ENCODE measurements at regions not wholly inside any gene's neighbourhood (a gene's known extent, or its start where the extent isn't known, plus 50 kb on each side); places are given as distances from the start of the nearest gene placed in this dataset.

GRCh38 chr18:59760619-59761600, 63.7 kb upstream of the CCBE1 start:
- 66% methylated on average over 11 of the region's 11 CpGs for WGBS (ENCODE audit: missing lambda C conversion rate)
- POLR2A ChIA-PET: no interaction called here
- TF ChIP-seq HES2 (IDR thresholded peaks at IDR 0.05) (no peak), ZFP36 (IDR thresholded peaks at IDR 0.05; ENCODE audit: borderline replicate concordance, partially characterized antibody) (no peak), KDM5A (IDR thresholded peaks at IDR 0.05) (no peak), GATA3 (IDR thresholded peaks at IDR 0.05; ENCODE audit: borderline replicate concordance) (no peak), ZC3H11A (IDR thresholded peaks at IDR 0.05) (no peak), RAD21 (conservative IDR thresholded peaks at IDR 0.05 in 1 of 2, IDR thresholded peaks at IDR 0.05 in 1 of 2) (no peak), REST (IDR thresholded peaks at IDR 0.05) (no peak), TP53 (CRISPR knock-in tag; IDR thresholded peaks at IDR 0.05) (no peak), FOSB (CRISPR knock-in tag; IDR thresholded peaks at IDR 0.05) (no peak)
- TF ChIP-seq, protein P1, sequence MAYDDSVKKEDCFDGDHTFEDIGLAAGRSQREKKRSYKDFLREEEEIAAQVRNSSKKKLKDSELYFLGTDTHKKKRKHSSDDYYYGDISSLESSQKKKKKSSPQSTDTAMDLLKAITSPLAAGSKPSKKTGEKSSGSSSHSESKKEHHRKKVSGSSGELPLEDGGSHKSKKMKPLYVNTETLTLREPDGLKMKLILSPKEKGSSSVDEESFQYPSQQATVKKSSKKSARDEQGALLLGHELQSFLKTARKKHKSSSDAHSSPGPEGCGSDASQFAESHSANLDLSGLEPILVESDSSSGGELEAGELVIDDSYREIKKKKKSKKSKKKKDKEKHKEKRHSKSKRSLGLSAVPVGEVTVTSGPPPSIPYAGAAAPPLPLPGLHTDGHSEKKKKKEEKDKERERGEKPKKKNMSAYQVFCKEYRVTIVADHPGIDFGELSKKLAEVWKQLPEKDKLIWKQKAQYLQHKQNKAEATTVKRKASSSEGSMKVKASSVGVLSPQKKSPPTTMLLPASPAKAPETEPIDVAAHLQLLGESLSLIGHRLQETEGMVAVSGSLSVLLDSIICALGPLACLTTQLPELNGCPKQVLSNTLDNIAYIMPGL (CRISPR knock-in tag; IDR thresholded peaks at IDR 0.05; ENCODE audit: borderline replicate concordance): no peak
- TF ChIP-seq, protein P2, sequence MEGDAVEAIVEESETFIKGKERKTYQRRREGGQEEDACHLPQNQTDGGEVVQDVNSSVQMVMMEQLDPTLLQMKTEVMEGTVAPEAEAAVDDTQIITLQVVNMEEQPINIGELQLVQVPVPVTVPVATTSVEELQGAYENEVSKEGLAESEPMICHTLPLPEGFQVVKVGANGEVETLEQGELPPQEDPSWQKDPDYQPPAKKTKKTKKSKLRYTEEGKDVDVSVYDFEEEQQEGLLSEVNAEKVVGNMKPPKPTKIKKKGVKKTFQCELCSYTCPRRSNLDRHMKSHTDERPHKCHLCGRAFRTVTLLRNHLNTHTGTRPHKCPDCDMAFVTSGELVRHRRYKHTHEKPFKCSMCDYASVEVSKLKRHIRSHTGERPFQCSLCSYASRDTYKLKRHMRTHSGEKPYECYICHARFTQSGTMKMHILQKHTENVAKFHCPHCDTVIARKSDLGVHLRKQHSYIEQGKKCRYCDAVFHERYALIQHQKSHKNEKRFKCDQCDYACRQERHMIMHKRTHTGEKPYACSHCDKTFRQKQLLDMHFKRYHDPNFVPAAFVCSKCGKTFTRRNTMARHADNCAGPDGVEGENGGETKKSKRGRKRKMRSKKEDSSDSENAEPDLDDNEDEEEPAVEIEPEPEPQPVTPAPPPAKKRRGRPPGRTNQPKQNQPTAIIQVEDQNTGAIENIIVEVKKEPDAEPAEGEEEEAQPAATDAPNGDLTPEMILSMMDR (IDR thresholded peaks at IDR 0.05): no peak
- TF ChIP-seq, protein P3, sequence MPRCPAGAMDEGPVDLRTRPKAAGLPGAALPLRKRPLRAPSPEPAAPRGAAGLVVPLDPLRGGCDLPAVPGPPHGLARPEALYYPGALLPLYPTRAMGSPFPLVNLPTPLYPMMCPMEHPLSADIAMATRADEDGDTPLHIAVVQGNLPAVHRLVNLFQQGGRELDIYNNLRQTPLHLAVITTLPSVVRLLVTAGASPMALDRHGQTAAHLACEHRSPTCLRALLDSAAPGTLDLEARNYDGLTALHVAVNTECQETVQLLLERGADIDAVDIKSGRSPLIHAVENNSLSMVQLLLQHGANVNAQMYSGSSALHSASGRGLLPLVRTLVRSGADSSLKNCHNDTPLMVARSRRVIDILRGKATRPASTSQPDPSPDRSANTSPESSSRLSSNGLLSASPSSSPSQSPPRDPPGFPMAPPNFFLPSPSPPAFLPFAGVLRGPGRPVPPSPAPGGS (IDR thresholded peaks at IDR 0.05): no peak
- Histone ChIP-seq H3K4me2 (no peak overlapping the region), H3K4me3 (no peak overlapping the region), H3K27ac (no peak overlapping the region), H3K9me3 (no peaks in the 10 kb centered on the region), H3K4me1 (no peaks in the 10 kb centered on the region)
- DNase-seq (ENCODE audit: low read depth in 1 of 2, low spot score in 1 of 2) (no peak), ATAC-seq (no peak), FAIRE-seq (no peak)
- CTCF ChIA-PET: interaction anchor here (1.1 to 3.1 kb wide), 2 partner anchors 8 to 64 kb away, joined by 3 to 9 read pairs; partner anchors contain the start of gene CCBE1

DNA sequence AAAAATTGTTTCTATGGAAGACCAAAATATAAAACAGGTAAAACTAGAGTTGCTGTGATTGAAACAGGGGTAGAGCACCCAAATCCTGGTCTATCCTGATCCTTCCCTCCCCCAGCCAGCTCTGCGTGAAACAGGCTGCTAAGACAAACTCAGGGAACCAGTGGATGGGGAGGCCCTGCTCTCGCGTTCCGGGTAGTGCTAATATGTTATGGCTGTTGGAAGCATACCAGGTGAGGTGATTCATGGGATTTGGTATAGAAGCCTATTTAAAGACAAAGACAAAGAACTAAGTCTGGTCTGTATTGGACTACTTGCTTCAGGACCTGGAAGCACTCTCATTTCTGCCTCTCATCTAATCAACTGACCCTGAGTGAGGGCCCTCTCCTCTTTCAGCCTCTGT, 63.0 kb upstream of the CCBE1 start:
- Histone ChIP-seq H3K27ac (no peak overlapping the region), H3K4me2 (no peak overlapping the region), H3K4me3 (no peak overlapping the region), H3K4me1 (no peaks in the 10 kb centered on the region), H3K9me3 (no peaks in the 10 kb centered on the region)
- ChIA-PET POLR2A (no interaction called here), CTCF (interaction anchor here (1.1 to 3.1 kb wide), 2 partner anchors 9 to 63 kb away, joined by 3 to 9 read pairs; partner anchors contain the start of gene CCBE1)
- TF ChIP-seq POLR2A (IDR thresholded peaks at IDR 0.05; ENCODE audit: low read length) (no peak), TFCP2L1 (CRISPR knock-in tag; IDR thresholded peaks at IDR 0.05) (no peak), SREBF2 (IDR thresholded peaks at IDR 0.05) (no peak), MAX (IDR thresholded peaks at IDR 0.05) (no peak), HOXB13 (CRISPR knock-in tag; IDR thresholded peaks at IDR 0.05; ENCODE audit: low read depth) (no peak), TP53 (CRISPR knock-in tag; IDR thresholded peaks at IDR 0.05) (no peak), NR3C1 (IDR thresholded peaks at IDR 0.05) (no peak), JUNB (IDR thresholded peaks at IDR 0.05) (no peak), BHLHE40 (IDR thresholded peaks at IDR 0.05; ENCODE audit: low read depth, low read length) (no peak), NPAS2 (CRISPR knock-in tag; IDR thresholded peaks at IDR 0.05; ENCODE audit: borderline replicate concordance) (no peak)
- TF ChIP-seq, protein P4, sequence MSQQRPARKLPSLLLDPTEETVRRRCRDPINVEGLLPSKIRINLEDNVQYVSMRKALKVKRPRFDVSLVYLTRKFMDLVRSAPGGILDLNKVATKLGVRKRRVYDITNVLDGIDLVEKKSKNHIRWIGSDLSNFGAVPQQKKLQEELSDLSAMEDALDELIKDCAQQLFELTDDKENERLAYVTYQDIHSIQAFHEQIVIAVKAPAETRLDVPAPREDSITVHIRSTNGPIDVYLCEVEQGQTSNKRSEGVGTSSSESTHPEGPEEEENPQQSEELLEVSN (IDR thresholded peaks at IDR 0.05; ENCODE audit: borderline replicate concordance, low read depth): no peak
- ATAC-seq (no peak), FAIRE-seq (no peak), DNase-seq (ENCODE audit: low read depth in 1 of 2, low spot score in 1 of 2) (no peak)
- WGBS (ENCODE audit: missing lambda C conversion rate): 91% methylated on average over 4 of the region's 4 CpGs
